Neural progenitor cell (in vitro differentiated cells): ENCODE measurements at regions not wholly inside any gene's neighbourhood (a gene's known extent, or its start where the extent isn't known, plus 50 kb on each side); places are given as distances from the start of the nearest gene placed in this dataset.
"Not testable (repeated sequence)": the region's sequence is repeated elsewhere in the genome, so short reads cannot be mapped to it uniquely, and the experiment has no call there.

Experiments used
- DNase-seq: peaks from one replicate; pipeline ENCODE4 v3.0.0-alpha.2; 2016; ENCODE audit warnings: low spot score
- H2AFZ ChIP-seq: fragments of 200-600 bp; sonication (generic); replicated peaks from 2 replicates; pipeline ENCODE4 v1.6.1; 2016; ENCODE audit warnings: antibody characterized with exemption
- H3F3A ChIP-seq: fragments of 200-600 bp; sonication (generic); 2 replicates; pipeline ENCODE4 v1.6.1; 2016; ENCODE audit warnings: antibody characterized with exemption, low read depth
- H3K27ac ChIP-seq: fragments of 200-600 bp; sonication (generic); 2 replicates; pipeline ENCODE4 v1.5.1; 2016; ENCODE audit warnings: mild to moderate bottlenecking
- H3K27me3 ChIP-seq: fragments of 200-600 bp; sonication (generic); 2 replicates; pipeline ENCODE4 v1.6.1; 2016; ENCODE audit warnings: mild to moderate bottlenecking, moderate library complexity
- H3K36me3 ChIP-seq: fragments of 200-600 bp; sonication (generic); 2 replicates; pipeline ENCODE4 v1.5.1; 2016
- H3K4me1 ChIP-seq: fragments of 200-600 bp; sonication (generic); 2 replicates; pipeline ENCODE4 v1.6.1; 2016; ENCODE audit warnings: mixed run types
- H3K4me2 ChIP-seq: fragments of 200-600 bp; sonication (generic); 2 replicates; pipeline ENCODE4 v1.6.1; 2016
- H3K4me3 ChIP-seq: fragments of 200-600 bp; sonication (generic); 2 replicates; pipeline ENCODE4 v1.5.1; 2016
- H3K79me2 ChIP-seq: fragments of 200-600 bp; sonication (generic); 2 replicates; pipeline ENCODE4 v1.6.1; 2016; ENCODE audit warnings: low read depth
- H3K9ac ChIP-seq: fragments of 200-600 bp; sonication (generic); 2 replicates; pipeline ENCODE4 v1.6.1; 2016
- H3K9me3 ChIP-seq: fragments of 200-600 bp; sonication (generic); 2 replicates; pipeline ENCODE4 v1.5.1; 2016; ENCODE audit warnings: low read depth
- H4K20me1 ChIP-seq: fragments of 200-600 bp; sonication (generic); 2 replicates; pipeline ENCODE4 v1.6.1; 2016; ENCODE audit warnings: low read depth
- H3K27ac Mint-ChIP-seq: 3 replicates; pipeline ENCODE4 v1.8.0; 2021; ENCODE audit warnings: mixed read lengths
- H3K27me3 Mint-ChIP-seq: 2 replicates; pipeline ENCODE4 v1.8.0; 2022; ENCODE audit warnings: low read depth, mild to moderate bottlenecking, inconsistent platforms, moderate library complexity, mixed read lengths; ENCODE audit not compliant: insufficient read depth
- H3K36me3 Mint-ChIP-seq: 3 replicates; pipeline ENCODE4 v1.8.0; 2021; ENCODE audit warnings: mixed read lengths
- H3K4me1 Mint-ChIP-seq: 3 replicates; pipeline ENCODE4 v1.8.0; 2021; ENCODE audit warnings: mixed read lengths
- H3K4me3 Mint-ChIP-seq: 3 replicates; pipeline ENCODE4 v1.8.0; 2021; ENCODE audit warnings: mild to moderate bottlenecking, moderate library complexity, mixed read lengths
- H3K9me3 Mint-ChIP-seq: 3 replicates; pipeline ENCODE4 v1.8.0; 2020; ENCODE audit warnings: mixed read lengths
- CTCF ChIP-seq: fragments of 200-600 bp; sonication (generic); IDR thresholded peaks from 2 replicates; pipeline ENCODE4 v1.5.1; 2017; ENCODE audit warnings: antibody characterized with exemption, mild to moderate bottlenecking
- EZH2 ChIP-seq: fragments of 200-600 bp; sonication (generic); IDR thresholded peaks from 2 replicates; pipeline ENCODE4 v1.6.1; 2017; ENCODE audit warnings: antibody characterized with exemption, mild to moderate bottlenecking, moderate library complexity
- EZH2phosphoT487 ChIP-seq: fragments of 200-600 bp; sonication (generic); IDR thresholded peaks from 2 replicates; pipeline ENCODE4 v1.6.1; 2017; ENCODE audit warnings: antibody characterized with exemption

DNA sequence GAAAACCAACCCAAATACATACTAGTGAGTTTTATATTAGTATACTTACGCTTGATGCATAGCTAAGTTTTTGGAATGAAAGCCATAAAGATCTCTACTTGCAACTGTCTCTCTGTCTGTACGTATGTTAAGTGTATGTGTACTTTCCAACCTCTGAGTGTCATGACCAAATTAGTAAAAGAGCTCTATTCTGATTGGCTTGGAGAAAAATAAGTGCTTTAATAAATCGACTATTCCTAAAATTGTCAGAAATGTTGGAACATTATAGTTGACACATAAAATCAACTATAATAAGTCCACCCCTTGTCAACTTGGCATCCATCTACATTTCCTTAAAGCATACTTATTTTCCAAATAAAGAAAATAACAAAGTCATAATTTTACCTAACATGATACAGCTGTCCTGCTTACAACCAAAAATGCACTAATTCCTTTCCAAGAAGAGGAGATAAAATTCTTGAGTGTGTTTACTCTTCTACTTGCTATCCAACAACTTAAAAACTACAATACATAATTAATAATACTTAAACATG, 507.4 kb upstream of the ATP2B1 start:
- no peaks in the 10 kb centered on the region for H3K9me3 Mint-ChIP-seq
- Histone ChIP-seq H3K27ac (no peak overlapping the region), H3K4me3 (no peak overlapping the region), H3F3A (no peaks in the 10 kb centered on the region), H3K4me2 (no peak overlapping the region), H3K36me3 (no peaks in the 10 kb centered on the region), H3K79me2 (no peaks in the 10 kb centered on the region), H3K9me3 (no peaks in the 10 kb centered on the region), H4K20me1 (no peaks in the 10 kb centered on the region), H2AFZ (no peak overlapping the region), H3K4me1 (no peaks in the 10 kb centered on the region), H3K9ac (no peak overlapping the region), H3K27me3 (no peaks in the 10 kb centered on the region)
- no peak overlapping the region for H3K4me3 Mint-ChIP-seq
- DNase-seq = no peak
- H3K36me3 Mint-ChIP-seq = no peaks in the 10 kb centered on the region
- H3K27me3 Mint-ChIP-seq = no peaks in the 10 kb centered on the region
- no peak overlapping the region for H3K27ac Mint-ChIP-seq
- H3K4me1 Mint-ChIP-seq = no peaks in the 10 kb centered on the region
- TF ChIP-seq EZH2 (no peak), CTCF (no peak), EZH2phosphoT487 (no peak)

DNA sequence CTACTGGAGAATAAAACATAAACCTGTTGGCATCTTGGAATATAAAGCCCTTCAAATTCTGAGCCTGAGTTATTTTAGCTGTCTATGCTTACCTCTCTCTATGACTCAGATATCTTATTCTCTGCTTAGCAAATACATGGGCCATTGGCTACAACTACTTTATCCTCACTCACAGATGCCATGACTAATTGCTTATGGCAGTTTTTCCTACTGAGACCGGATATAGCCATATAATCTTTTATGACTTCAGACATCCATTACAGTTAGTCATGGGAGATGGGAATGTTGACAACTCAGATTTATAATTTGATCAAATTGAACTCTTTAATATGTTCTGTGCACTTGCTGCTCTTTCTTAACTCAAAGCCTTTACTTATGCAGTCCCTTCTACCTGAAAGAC, 502.4 kb upstream of the ATP2B1 start:
- H3K4me1 Mint-ChIP-seq = no peaks in the 10 kb centered on the region
- Histone ChIP-seq H3K27me3 (no peaks in the 10 kb centered on the region), H3K9ac (no peak overlapping the region), H3K4me3 (no peak overlapping the region), H3F3A (no peaks in the 10 kb centered on the region), H3K4me1 (no peaks in the 10 kb centered on the region), H3K4me2 (no peak overlapping the region), H2AFZ (no peak overlapping the region), H3K27ac (no peak overlapping the region), H3K79me2 (no peaks in the 10 kb centered on the region), H4K20me1 (no peaks in the 10 kb centered on the region), H3K9me3 (no peaks in the 10 kb centered on the region), H3K36me3 (no peaks in the 10 kb centered on the region)
- no peak for DNase-seq
- H3K4me3 Mint-ChIP-seq = no peak overlapping the region
- H3K36me3 Mint-ChIP-seq = peaks cover 4% of the 10 kb centered on the region
- H3K27ac Mint-ChIP-seq = no peak overlapping the region
- H3K27me3 Mint-ChIP-seq = no peaks in the 10 kb centered on the region
- peaks cover 26% of the 10 kb centered on the region for H3K9me3 Mint-ChIP-seq
- TF ChIP-seq CTCF (no peak), EZH2 (no peak), EZH2phosphoT487 (no peak)

- Histone ChIP-seq H3K79me2 (no peaks in the 10 kb centered on the region), H2AFZ (no peak overlapping the region), H3K9me3 (no peaks in the 10 kb centered on the region), H3K27ac (no peak overlapping the region), H3K36me3 (no peaks in the 10 kb centered on the region), H3K27me3 (no peaks in the 10 kb centered on the region), H3K4me3 (no peak overlapping the region), H3F3A (no peaks in the 10 kb centered on the region), H4K20me1 (no peaks in the 10 kb centered on the region), H3K9ac (no peak overlapping the region), H3K4me1 (no peaks in the 10 kb centered on the region), H3K4me2 (no peak overlapping the region)
- no peak for DNase-seq
- H3K27ac Mint-ChIP-seq = no peak overlapping the region
- peaks cover 4% of the 10 kb centered on the region for H3K36me3 Mint-ChIP-seq
- no peaks in the 10 kb centered on the region for H3K4me1 Mint-ChIP-seq
- H3K4me3 Mint-ChIP-seq = no peak overlapping the region
- peaks cover 26% of the 10 kb centered on the region for H3K9me3 Mint-ChIP-seq
- H3K27me3 Mint-ChIP-seq = no peaks in the 10 kb centered on the region
- TF ChIP-seq EZH2phosphoT487 = no peak
Measured at GRCh38 chr12:90209029-90209428, 500.4 kb upstream of the ATP2B1 start.

- H3K9ac ChIP-seq, H3K4me1 ChIP-seq, H2AFZ ChIP-seq, H3K36me3 Mint-ChIP-seq, H3F3A ChIP-seq, H3K79me2 ChIP-seq, H3K9me3 ChIP-seq, DNase-seq, H3K4me3 ChIP-seq, H3K27ac ChIP-seq, H3K27me3 Mint-ChIP-seq, H4K20me1 ChIP-seq, H3K27me3 ChIP-seq, H3K36me3 ChIP-seq, H3K27ac Mint-ChIP-seq, H3K4me1 Mint-ChIP-seq, H3K4me3 Mint-ChIP-seq, H3K4me2 ChIP-seq: not testable (repeated sequence)
- peaks cover 27% of the 10 kb centered on the region for H3K9me3 Mint-ChIP-seq
Measured at GRCh38 chr12:90208379-90208778, 499.7 kb upstream of the ATP2B1 start.
